H1 (cell line): ENCODE measurements at regions not wholly inside any gene's neighbourhood (a gene's known extent, or its start where the extent isn't known, plus 50 kb on each side); places are given as distances from the start of the nearest gene placed in this dataset.

Experiments used
- CTCF ChIA-PET: fragments of 300-600 bp; sonication (Branson Sonifier 250); formaldehyde crosslinking; loops from one replicate; lab custom pipeline; 2021; ENCODE audit not compliant: partially characterized antibody; lab: Charles Lee
- POLR2A ChIA-PET: fragments of 300-600 bp; sonication (Branson Sonifier 250); formaldehyde crosslinking; loops from one replicate; lab custom pipeline; 2021; ENCODE audit warnings: inconsistent platforms; ENCODE audit not compliant: partially characterized antibody; lab: Charles Lee
- DNase-seq, 2 experiments: peaks; one replicate each; pipeline versions ENCODE4 v3.0.0 to v3.0.0-alpha.2; 2010 to 2022; ENCODE audit warnings: low spot score in 2 of 2, low read depth in 1 of 2, mixed read lengths in 1 of 2
- FAIRE-seq: peaks from 2 replicates; lab custom pipeline; 2011; peaks lifted over from hg19 to GRCh38; lab: Jason Lieb, UNC
- H2AFZ ChIP-seq: 2 replicates; pipeline ENCODE4 v1.8.1; 2012; ENCODE audit warnings: low read length, inconsistent platforms
- H2AK5ac ChIP-seq: 2 replicates; pipeline ENCODE4 v1.6.1; 2013; ENCODE audit warnings: low read depth, low read length
- H2BK120ac ChIP-seq: replicated peaks from 2 replicates; pipeline ENCODE3; 2013; ENCODE audit warnings: low read depth, low read length, inconsistent platforms
- H2BK12ac ChIP-seq: 2 replicates; pipeline ENCODE4 v1.6.1; 2013; ENCODE audit warnings: low read depth, low read length
- H2BK15ac ChIP-seq: 2 replicates; pipeline ENCODE4 v1.6.1; 2013; ENCODE audit warnings: low read length
- H2BK20ac ChIP-seq: 2 replicates; pipeline ENCODE4 v1.6.1; 2013; ENCODE audit warnings: low read length
- H2BK5ac ChIP-seq: 2 replicates; pipeline ENCODE4 v1.6.1; 2013; ENCODE audit warnings: low read depth, low read length
- H3K14ac ChIP-seq: 2 replicates; pipeline ENCODE4 v1.6.1; 2013; ENCODE audit warnings: inconsistent platforms; ENCODE audit not compliant: insufficient read length
- H3K18ac ChIP-seq: 2 replicates; pipeline ENCODE4 v1.6.1; 2013; ENCODE audit warnings: low read length; ENCODE audit errors: extremely low read depth
- H3K23ac ChIP-seq: 2 replicates; pipeline ENCODE4 v1.6.1; 2013; ENCODE audit warnings: inconsistent platforms; ENCODE audit not compliant: insufficient read length
- H3K23me2 ChIP-seq: 2 replicates; pipeline ENCODE4 v1.6.1; 2013; ENCODE audit warnings: low read depth, low read length
- H3K27ac ChIP-seq: 2 replicates; pipeline ENCODE4 v1.6.1; 2011; ENCODE audit warnings: low read depth, low read length, inconsistent platforms
- H3K27me3 ChIP-seq, 4 experiments: replicated peaks in 1 of 4; 1 replicate in 1 of 4; 2 replicates in 3 of 4; pipeline versions ENCODE4 v1.6.1 to v1.8.1; 2011 to 2013; ENCODE audit warnings: low read length in 3 of 4, mild to moderate bottlenecking in 3 of 4, inconsistent platforms in 2 of 4, mixed read lengths in 2 of 4, moderate library complexity in 1 of 4; ENCODE audit not compliant: control insufficient read depth in 3 of 4, insufficient read depth in 3 of 4; ENCODE audit errors: extremely low read depth in 1 of 4
- H3K36me3 ChIP-seq, 4 experiments: 2 replicates each; pipeline versions ENCODE4 v1.6.1 to v1.8.1; 2011 to 2013; ENCODE audit warnings: mild to moderate bottlenecking in 4 of 4, low read length in 3 of 4, moderate library complexity in 2 of 4, control low read depth in 1 of 4, inconsistent platforms in 1 of 4; ENCODE audit not compliant: insufficient read depth in 4 of 4, control insufficient read depth in 2 of 4
- H3K4ac ChIP-seq: replicated peaks from 2 replicates; pipeline ENCODE3; 2013; ENCODE audit warnings: low read length, low read depth, mixed read lengths, inconsistent platforms; ENCODE audit not compliant: insufficient read length
- H3K4me1 ChIP-seq, 4 experiments: replicated peaks in 1 of 4; 1 replicate in 1 of 4; 2 replicates in 3 of 4; pipeline versions ENCODE4 v1.6.1 to v1.8.1; 2011 to 2013; ENCODE audit warnings: low read length in 3 of 4, inconsistent platforms in 2 of 4, mixed read lengths in 1 of 4; ENCODE audit not compliant: insufficient read depth in 4 of 4, control insufficient read depth in 3 of 4
- H3K4me2 ChIP-seq, 2 experiments: 2 replicates each; pipeline versions ENCODE4 v1.6.1 to v1.8.1; 2011 to 2013; ENCODE audit warnings: low read depth in 2 of 2, low read length in 2 of 2, control low read depth in 1 of 2, inconsistent platforms in 1 of 2, mild to moderate bottlenecking in 1 of 2; ENCODE audit not compliant: insufficient read depth in 1 of 2
- H3K4me3 ChIP-seq, 4 experiments: fragments of 200-600, 300-600 bp in 1 of 4; sonication (generic), shearing (Covaris generic), sonication (Bioruptor Twin) in 1 of 4; 2 replicates each; pipeline versions ENCODE4 v1.5.1 to v1.8.1; 2011 to 2016; ENCODE audit warnings: low read length in 4 of 4, low read depth in 3 of 4, control low read depth in 2 of 4, inconsistent platforms in 2 of 4, mild to moderate bottlenecking in 2 of 4, mixed read lengths in 1 of 4, moderate library complexity in 1 of 4; ENCODE audit not compliant: insufficient read depth in 2 of 4; ENCODE audit errors: extremely low read depth in 1 of 4
- H3K56ac ChIP-seq: replicated peaks from 2 replicates; pipeline ENCODE3; 2013; ENCODE audit warnings: low read depth, mild to moderate bottlenecking, mixed read lengths, low read length, inconsistent platforms; ENCODE audit not compliant: insufficient read length
- H3K79me1 ChIP-seq: 2 replicates; pipeline ENCODE4 v1.6.1; 2013; ENCODE audit warnings: low read depth, low read length, control low read depth
- H3K79me2 ChIP-seq, 2 experiments: 2 replicates each; pipeline versions ENCODE4 v1.6.1 to v1.8.1; 2012 to 2013; ENCODE audit warnings: low read length in 2 of 2, mild to moderate bottlenecking in 2 of 2, inconsistent platforms in 1 of 2; ENCODE audit not compliant: insufficient read depth in 2 of 2, control insufficient read depth in 1 of 2
- H3K9ac ChIP-seq, 4 experiments: replicated peaks in 1 of 4; 1 replicate in 1 of 4; 2 replicates in 3 of 4; pipeline versions ENCODE4 v1.6.1 to v1.8.1; 2011 to 2013; ENCODE audit warnings: low read depth in 3 of 4, low read length in 3 of 4, control low read depth in 2 of 4, mild to moderate bottlenecking in 2 of 4, moderate library complexity in 2 of 4, inconsistent platforms in 1 of 4; ENCODE audit errors: extremely low read depth in 1 of 4
- H3K9me3 ChIP-seq, 2 experiments: 2 replicates each; pipeline versions ENCODE4 v1.6.1 to v1.8.1; 2012 to 2013; ENCODE audit warnings: mild to moderate bottlenecking in 2 of 2, moderate library complexity in 2 of 2, control low read depth in 1 of 2, inconsistent platforms in 1 of 2, low read depth in 1 of 2, low read length in 1 of 2, mixed read lengths in 1 of 2; ENCODE audit not compliant: insufficient read depth in 2 of 2
- H4K20me1 ChIP-seq, 2 experiments: replicated peaks in 1 of 2; 2 replicates each; pipeline versions ENCODE3 to v1.8.1; 2011 to 2013; ENCODE audit warnings: inconsistent platforms in 2 of 2, low read length in 2 of 2, mild to moderate bottlenecking in 1 of 2; ENCODE audit not compliant: insufficient read depth in 2 of 2, control insufficient read depth in 1 of 2
- H4K5ac ChIP-seq: 2 replicates; pipeline ENCODE4 v1.6.1; 2013; ENCODE audit warnings: low read length, low read depth, mixed read lengths, inconsistent platforms; ENCODE audit not compliant: insufficient read length
- H4K8ac ChIP-seq: 2 replicates; pipeline ENCODE4 v1.8.0; 2013; ENCODE audit warnings: mild to moderate bottlenecking, moderate library complexity, low read length, inconsistent platforms; ENCODE audit not compliant: insufficient read depth; ENCODE audit errors: extremely low read depth
- H4K91ac ChIP-seq: replicated peaks from 2 replicates; pipeline ENCODE3; 2013; ENCODE audit warnings: low read length, mixed read lengths, inconsistent platforms; ENCODE audit not compliant: insufficient read length
- FOSL1 ChIP-seq: IDR thresholded peaks from 2 replicates; pipeline ENCODE4 v1.6.1; 2011; ENCODE audit warnings: mild to moderate bottlenecking, low read depth, low read length, moderate library complexity; ENCODE audit not compliant: insufficient read depth
- HDAC2 ChIP-seq, 2 experiments: fragments of 300-600 bp in 1 of 2; sonication (generic) in 1 of 2; IDR thresholded peaks; 2 replicates each; pipeline ENCODE4 v1.6.1; 2011 to 2012; ENCODE audit warnings: low read depth in 2 of 2, low read length in 2 of 2, mild to moderate bottlenecking in 2 of 2, moderate library complexity in 2 of 2, borderline replicate concordance in 1 of 2, inconsistent platforms in 1 of 2
- KDM5A ChIP-seq: fragments of 200-600 bp; IDR thresholded peaks from 2 replicates; pipeline ENCODE4 v1.7.1; 2012; ENCODE audit warnings: mild to moderate bottlenecking, low read length, inconsistent platforms, mixed read lengths
- MAFK ChIP-seq: IDR thresholded peaks from 2 replicates; pipeline ENCODE4 v1.6.1; 2012; ENCODE audit warnings: low read depth, mild to moderate bottlenecking, improper control_type of control experiment, low read length
- NANOG ChIP-seq: IDR thresholded peaks from 2 replicates; pipeline ENCODE4 v1.6.1; 2011; ENCODE audit warnings: low read length, low read depth, mild to moderate bottlenecking, inconsistent platforms; ENCODE audit not compliant: insufficient read depth, poor library complexity, severe bottlenecking
- PHF8 ChIP-seq: fragments of 200-600 bp; sonication (generic); conservative IDR thresholded peaks from 2 replicates; pipeline ENCODE4 v1.7.1; 2012; ENCODE audit warnings: low read depth, mild to moderate bottlenecking, inconsistent platforms, low read length, moderate library complexity
- POLR2A ChIP-seq, 2 experiments: IDR thresholded peaks; 1 replicate in 1 of 2; 2 replicates in 1 of 2; pipeline ENCODE4 v1.6.1; 2011; ENCODE audit warnings: low read depth in 2 of 2, low read length in 2 of 2, mild to moderate bottlenecking in 2 of 2; ENCODE audit errors: control extremely low read depth in 1 of 2
- SIX5 ChIP-seq: IDR thresholded peaks from 2 replicates; pipeline ENCODE4 v1.6.1; 2011; ENCODE audit warnings: mild to moderate bottlenecking, low read depth, low read length
- SP2 ChIP-seq: IDR thresholded peaks from 2 replicates; pipeline ENCODE4 v1.6.1; 2012; ENCODE audit warnings: mild to moderate bottlenecking, low read length, inconsistent platforms
- SP4 ChIP-seq: IDR thresholded peaks from 2 replicates; pipeline ENCODE4 v1.6.1; 2012; ENCODE audit warnings: low read length, inconsistent platforms
- WGBS, 2 experiments: shearing (Covaris generic) in 1 of 2; methylation state at CpG; one replicate each; pipeline versions ENCODE4 v1.1.6 to v1.1.7; 2013 to 2015; ENCODE audit warnings: low lambda C conversion rate in 2 of 2, mixed read lengths in 2 of 2, inconsistent platforms in 1 of 2, low coverage in 1 of 2, missing lambda C conversion rate in 1 of 2; ENCODE audit not compliant: insufficient replicate concordance in 2 of 2, insufficient coverage in 1 of 2, insufficient read length in 1 of 2; ENCODE audit errors: extremely low coverage in 1 of 2, missing lambda C conversion rate in 1 of 2; 5-methylcytosine and 5-hydroxymethylcytosine counted together

GRCh38 chr14:82046512-82047226 lies 513.0 kb upstream of the SEL1L start:
- no peak for FAIRE-seq
- WGBS, 2 experiments: 100% methylated on average over 1 of the region's 1 CpG; no CpG with 5 or more reads in 1 of the 2 experiments
- Histone ChIP-seq H3K27ac (no peak overlapping the region), H3K23ac (no peak overlapping the region), H2BK5ac (no peak overlapping the region), H4K8ac (no peak overlapping the region), H4K20me1 (no peaks in the 10 kb centered on the region), H3K4ac (no peak overlapping the region), H3K23me2 (no peaks in the 10 kb centered on the region; the same call in 1 of the 2 replicates), H3K18ac (no peak overlapping the region), H2AFZ (no peak overlapping the region), H3K27me3 (no peaks in the 10 kb centered on the region), H2BK120ac (no peak overlapping the region), H2BK12ac (no peak overlapping the region), H2AK5ac (no peak overlapping the region), H3K56ac (no peak overlapping the region), H3K4me2 (no peak overlapping the region), H3K79me2 (no peaks in the 10 kb centered on the region), H3K79me1 (no peaks in the 10 kb centered on the region), H4K5ac (no peak overlapping the region), H2BK20ac (no peak overlapping the region), H2BK15ac (no peak overlapping the region), H3K9me3 (no peaks in the 10 kb centered on the region), H3K14ac (no peak overlapping the region), H3K4me1 (no peaks in the 10 kb centered on the region), H4K91ac (no peak overlapping the region), H3K4me3 (no peak overlapping the region), H3K36me3 (no peaks in the 10 kb centered on the region), H3K9ac (no peak overlapping the region)
- no peak for TF ChIP-seq MAFK
- TF ChIP-seq NANOG: no peak
- no peak for TF ChIP-seq HDAC2 (IDR thresholded peaks at IDR 0.05; ENCODE audit: borderline replicate concordance in 1 of 2, low read depth in 2 of 2, low read length in 2 of 2)
- no peak for TF ChIP-seq PHF8
- no peak for TF ChIP-seq FOSL1
- TF ChIP-seq POLR2A (IDR thresholded peaks at IDR 0.05; ENCODE audit: control extremely low read depth in 1 of 2, low read depth in 2 of 2, low read length in 2 of 2): no peak
- no peak for TF ChIP-seq SIX5
- TF ChIP-seq KDM5A: no peak
- TF ChIP-seq SP4: no peak
- no peak for TF ChIP-seq SP2
- no peak for DNase-seq
- ChIA-PET POLR2A (no interaction called here), CTCF (interaction anchor here (1.3 kb wide), 1 partner anchor 37 kb away, joined by 3 read pairs; no protein-coding TSS in a partner anchor)
